H1 (cell line): ENCODE measurements at regions not wholly inside any gene's neighbourhood (a gene's known extent, or its start where the extent isn't known, plus 50 kb on each side); places are given as distances from the start of the nearest gene placed in this dataset.
"Not testable (repeated sequence)": the region's sequence is repeated elsewhere in the genome, so short reads cannot be mapped to it uniquely, and the experiment has no call there.

Source experiments
- BRCA1 ChIP-seq: IDR thresholded peaks from 2 replicates; pipeline ENCODE4 v1.6.1; 2012; ENCODE audit warnings: low read depth, low read length, improper control_type of control experiment
- CTCF ChIP-seq, 3 experiments: IDR thresholded peaks; 1 replicate in 2 of 3; 2 replicates in 1 of 3; pipeline versions ENCODE4 v1.5.1 to v1.6.1; 2011; ENCODE audit warnings: low read length in 3 of 3, mild to moderate bottlenecking in 3 of 3, inconsistent platforms in 2 of 3, low read depth in 1 of 3, moderate library complexity in 1 of 3; ENCODE audit not compliant: insufficient read depth in 1 of 3; ENCODE audit errors: control extremely low read depth in 1 of 3
- JUN ChIP-seq: IDR thresholded peaks from 2 replicates; pipeline ENCODE4 v1.6.1; 2011; ENCODE audit warnings: low read depth, mild to moderate bottlenecking, improper control_type of control experiment, low read length
- JUND ChIP-seq: IDR thresholded peaks from 2 replicates; pipeline ENCODE4 v1.6.1; 2011; ENCODE audit warnings: mild to moderate bottlenecking, improper control_type of control experiment, low read length
- MAX ChIP-seq: IDR thresholded peaks from 2 replicates; pipeline ENCODE4 v1.6.1; 2012; ENCODE audit warnings: inconsistent platforms
- POLR2A ChIP-seq, 2 experiments: IDR thresholded peaks; 1 replicate in 1 of 2; 2 replicates in 1 of 2; pipeline ENCODE4 v1.6.1; 2011; ENCODE audit warnings: low read depth in 2 of 2, low read length in 2 of 2, mild to moderate bottlenecking in 2 of 2; ENCODE audit errors: control extremely low read depth in 1 of 2
- POLR2AphosphoS5 ChIP-seq: IDR thresholded peaks from 2 replicates; pipeline ENCODE4 v1.6.1; 2011; ENCODE audit warnings: low read depth, low read length
- SP2 ChIP-seq: IDR thresholded peaks from 2 replicates; pipeline ENCODE4 v1.6.1; 2012; ENCODE audit warnings: mild to moderate bottlenecking, low read length, inconsistent platforms
- SRF ChIP-seq: IDR thresholded peaks from 2 replicates; pipeline ENCODE4 v1.6.1; 2011; ENCODE audit warnings: mild to moderate bottlenecking, low read depth, low read length, moderate library complexity
- TCF12 ChIP-seq: IDR thresholded peaks from 2 replicates; pipeline ENCODE4 v1.6.1; 2011; ENCODE audit warnings: low read depth, mild to moderate bottlenecking, low read length

GRCh38 chr9:41787951-41788350, 341.3 kb downstream of the CNTNAP3B start:
- not testable (repeated sequence) for TF ChIP-seq CTCF (IDR thresholded peaks at IDR 0.05; ENCODE audit: control extremely low read depth in 1 of 3, insufficient read depth in 1 of 3, low read depth in 1 of 3, low read length in 3 of 3); MAX; JUN; POLR2AphosphoS5; TCF12; JUND; BRCA1; SRF; SP2; POLR2A (IDR thresholded peaks at IDR 0.05; ENCODE audit: control extremely low read depth in 1 of 2, low read depth in 2 of 2, low read length in 2 of 2)
